ENCODE measurements at regions not wholly inside any gene's neighbourhood (a gene's known extent, or its start where the extent isn't known, plus 50 kb on each side); places are given as distances from the start of the nearest gene placed in this dataset.

GRCh38 chr20:11101696-11102095 lies 427.9 kb upstream of the JAG1 start:
- WGBS: 95% methylated on average over 7 of the region's 7 CpGs
- Histone ChIP-seq H3K4me1 (ENCODE audit: control insufficient read depth in 2 of 2, insufficient read depth in 2 of 2, low read length in 2 of 2) (no peaks in the 10 kb centered on the region), H3K27me3 (ENCODE audit: control insufficient read depth in 2 of 2, insufficient read depth in 1 of 2, low read length in 1 of 2) (no peaks in the 10 kb centered on the region), H3K27ac (ENCODE audit: low read depth in 1 of 2, low read length in 1 of 2) (no peak overlapping the region), H3K36me3 (ENCODE audit: control insufficient read depth in 2 of 2, insufficient read depth in 2 of 2, low read length in 1 of 2) (no peaks in the 10 kb centered on the region), H3K4me3 (ENCODE audit: low read length in 2 of 2) (no peak overlapping the region), H3K9me3 (ENCODE audit: control insufficient read depth in 2 of 2, insufficient read depth in 1 of 2, low read length in 1 of 2) (no peaks in the 10 kb centered on the region)
- no peak for DNase-seq (ENCODE audit: low read depth in 6 of 9, low spot score in 9 of 9)

GRCh38 chr20:11103866-11104265 lies 430.1 kb upstream of the JAG1 start:
- Histone ChIP-seq H3K36me3 (ENCODE audit: control insufficient read depth in 2 of 2, insufficient read depth in 2 of 2, low read length in 1 of 2) (no peaks in the 10 kb centered on the region), H3K27ac (ENCODE audit: low read depth in 1 of 2, low read length in 1 of 2) (no peak overlapping the region), H3K9me3 (ENCODE audit: control insufficient read depth in 2 of 2, insufficient read depth in 1 of 2, low read length in 1 of 2) (no peaks in the 10 kb centered on the region), H3K4me3 (ENCODE audit: low read length in 2 of 2) (no peak overlapping the region), H3K27me3 (ENCODE audit: control insufficient read depth in 2 of 2, insufficient read depth in 1 of 2, low read length in 1 of 2) (no peaks in the 10 kb centered on the region), H3K4me1 (ENCODE audit: control insufficient read depth in 2 of 2, insufficient read depth in 2 of 2, low read length in 2 of 2) (no peaks in the 10 kb centered on the region)
- no peak for DNase-seq (ENCODE audit: low read depth in 6 of 9, low spot score in 9 of 9)
- 96% methylated on average over 1 of the region's 1 CpG for WGBS

- H3K9me3 ChIP-seq (ENCODE audit: control insufficient read depth in 2 of 2, insufficient read depth in 1 of 2, low read length in 1 of 2): no peaks in the 10 kb centered on the region
- no peaks in the 10 kb centered on the region for H3K36me3 ChIP-seq (ENCODE audit: control insufficient read depth in 2 of 2, insufficient read depth in 2 of 2, low read length in 1 of 2)
- 89% methylated on average over 4 of the region's 4 CpGs for WGBS
- no peak overlapping the region for H3K27ac ChIP-seq (ENCODE audit: low read depth in 1 of 2, low read length in 1 of 2)
- DNase-seq (ENCODE audit: low read depth in 6 of 9, low spot score in 9 of 9): no peak
- no peaks in the 10 kb centered on the region for H3K4me1 ChIP-seq (ENCODE audit: control insufficient read depth in 2 of 2, insufficient read depth in 2 of 2, low read length in 2 of 2)
- H3K4me3 ChIP-seq (ENCODE audit: low read length in 2 of 2): no peak overlapping the region
- no peaks in the 10 kb centered on the region for H3K27me3 ChIP-seq (ENCODE audit: control insufficient read depth in 2 of 2, insufficient read depth in 1 of 2, low read length in 1 of 2)
Observed at GRCh38 chr20:11108102-11108810, 434.5 kb upstream of the JAG1 start.

GRCh38 chr20:11110535-11110934 lies 436.7 kb upstream of the JAG1 start:
- Histone ChIP-seq H3K4me3 (ENCODE audit: low read length in 2 of 2) (no peak overlapping the region), H3K36me3 (ENCODE audit: control insufficient read depth in 2 of 2, insufficient read depth in 2 of 2, low read length in 1 of 2) (no peaks in the 10 kb centered on the region), H3K27me3 (ENCODE audit: control insufficient read depth in 2 of 2, insufficient read depth in 1 of 2, low read length in 1 of 2) (no peaks in the 10 kb centered on the region), H3K4me1 (ENCODE audit: control insufficient read depth in 2 of 2, insufficient read depth in 2 of 2, low read length in 2 of 2) (no peaks in the 10 kb centered on the region), H3K9me3 (ENCODE audit: control insufficient read depth in 2 of 2, insufficient read depth in 1 of 2, low read length in 1 of 2) (no peaks in the 10 kb centered on the region), H3K27ac (ENCODE audit: low read depth in 1 of 2, low read length in 1 of 2) (no peak overlapping the region)
- no peak for DNase-seq (ENCODE audit: low read depth in 6 of 9, low spot score in 9 of 9)
- WGBS: 91% methylated on average over 4 of the region's 4 CpGs

- no peaks in the 10 kb centered on the region for H3K9me3 ChIP-seq (ENCODE audit: control insufficient read depth in 2 of 2, insufficient read depth in 1 of 2, low read length in 1 of 2)
- H3K27ac ChIP-seq (ENCODE audit: low read depth in 1 of 2, low read length in 1 of 2): no peak overlapping the region
- DNase-seq (ENCODE audit: low read depth in 6 of 9, low spot score in 9 of 9): no peak
- no peaks in the 10 kb centered on the region for H3K27me3 ChIP-seq (ENCODE audit: control insufficient read depth in 2 of 2, insufficient read depth in 1 of 2, low read length in 1 of 2)
- H3K4me1 ChIP-seq (ENCODE audit: control insufficient read depth in 2 of 2, insufficient read depth in 2 of 2, low read length in 2 of 2): no peaks in the 10 kb centered on the region
- WGBS: 89% methylated on average over 2 of the region's 2 CpGs
- no peaks in the 10 kb centered on the region for H3K36me3 ChIP-seq (ENCODE audit: control insufficient read depth in 2 of 2, insufficient read depth in 2 of 2, low read length in 1 of 2)
- no peak overlapping the region for H3K4me3 ChIP-seq (ENCODE audit: low read length in 2 of 2)
Observed at GRCh38 chr20:11111191-11111590, 437.4 kb upstream of the JAG1 start.

- Histone ChIP-seq H3K4me3 (ENCODE audit: low read length in 2 of 2) (no peak overlapping the region), H3K4me1 (ENCODE audit: control insufficient read depth in 2 of 2, insufficient read depth in 2 of 2, low read length in 2 of 2) (no peaks in the 10 kb centered on the region), H3K27ac (ENCODE audit: low read depth in 1 of 2, low read length in 1 of 2) (no peak overlapping the region), H3K36me3 (ENCODE audit: control insufficient read depth in 2 of 2, insufficient read depth in 2 of 2, low read length in 1 of 2) (no peaks in the 10 kb centered on the region), H3K9me3 (ENCODE audit: control insufficient read depth in 2 of 2, insufficient read depth in 1 of 2, low read length in 1 of 2) (no peaks in the 10 kb centered on the region), H3K27me3 (ENCODE audit: control insufficient read depth in 2 of 2, insufficient read depth in 1 of 2, low read length in 1 of 2) (no peaks in the 10 kb centered on the region)
- no peak for DNase-seq (ENCODE audit: low read depth in 6 of 9, low spot score in 9 of 9)
- WGBS: 93% methylated on average over 2 of the region's 2 CpGs
Observed at GRCh38 chr20:11112832-11113231, 439.0 kb upstream of the JAG1 start.

- no peaks in the 10 kb centered on the region for H3K9me3 ChIP-seq (ENCODE audit: control insufficient read depth in 2 of 2, insufficient read depth in 1 of 2, low read length in 1 of 2)
- H3K27me3 ChIP-seq (ENCODE audit: control insufficient read depth in 2 of 2, insufficient read depth in 1 of 2, low read length in 1 of 2): no peaks in the 10 kb centered on the region
- no peaks in the 10 kb centered on the region for H3K36me3 ChIP-seq (ENCODE audit: control insufficient read depth in 2 of 2, insufficient read depth in 2 of 2, low read length in 1 of 2)
- no peak overlapping the region for H3K4me3 ChIP-seq (ENCODE audit: low read length in 2 of 2)
- no peak for DNase-seq (ENCODE audit: low read depth in 6 of 9, low spot score in 9 of 9)
- H3K4me1 ChIP-seq (ENCODE audit: control insufficient read depth in 2 of 2, insufficient read depth in 2 of 2, low read length in 2 of 2): no peaks in the 10 kb centered on the region
- no peak overlapping the region for H3K27ac ChIP-seq (ENCODE audit: low read depth in 1 of 2, low read length in 1 of 2)
Observed at GRCh38 chr20:11114382-11114781, 440.6 kb upstream of the JAG1 start.

- WGBS: 89% methylated on average over 2 of the region's 2 CpGs
- Histone ChIP-seq H3K27ac (ENCODE audit: low read depth in 1 of 2, low read length in 1 of 2) (no peak overlapping the region), H3K4me1 (ENCODE audit: control insufficient read depth in 2 of 2, insufficient read depth in 2 of 2, low read length in 2 of 2) (no peaks in the 10 kb centered on the region), H3K36me3 (ENCODE audit: control insufficient read depth in 2 of 2, insufficient read depth in 2 of 2, low read length in 1 of 2) (no peaks in the 10 kb centered on the region), H3K4me3 (ENCODE audit: low read length in 2 of 2) (no peak overlapping the region), H3K9me3 (ENCODE audit: control insufficient read depth in 2 of 2, insufficient read depth in 1 of 2, low read length in 1 of 2) (no peaks in the 10 kb centered on the region), H3K27me3 (ENCODE audit: control insufficient read depth in 2 of 2, insufficient read depth in 1 of 2, low read length in 1 of 2) (no peaks in the 10 kb centered on the region)
- no peak for DNase-seq (ENCODE audit: low read depth in 6 of 9, low spot score in 9 of 9)
Observed at GRCh38 chr20:11117808-11118528, 444.2 kb upstream of the JAG1 start.

- Histone ChIP-seq H3K4me1 (ENCODE audit: control insufficient read depth in 2 of 2, insufficient read depth in 2 of 2, low read length in 2 of 2) (no peaks in the 10 kb centered on the region), H3K27me3 (ENCODE audit: control insufficient read depth in 2 of 2, insufficient read depth in 1 of 2, low read length in 1 of 2) (no peaks in the 10 kb centered on the region), H3K9me3 (ENCODE audit: control insufficient read depth in 2 of 2, insufficient read depth in 1 of 2, low read length in 1 of 2) (no peaks in the 10 kb centered on the region), H3K27ac (ENCODE audit: low read depth in 1 of 2, low read length in 1 of 2) (no peak overlapping the region), H3K4me3 (ENCODE audit: low read length in 2 of 2) (no peak overlapping the region), H3K36me3 (ENCODE audit: control insufficient read depth in 2 of 2, insufficient read depth in 2 of 2, low read length in 1 of 2) (no peaks in the 10 kb centered on the region)
- no peak for DNase-seq (ENCODE audit: low read depth in 6 of 9, low spot score in 9 of 9)
- WGBS: 86% methylated on average over 4 of the region's 4 CpGs
Observed at GRCh38 chr20:11118802-11119380, 445.1 kb upstream of the JAG1 start.
